ENCODE measurements at regions not wholly inside any gene's neighbourhood (a gene's known extent, or its start where the extent isn't known, plus 50 kb on each side); places are given as distances from the start of the nearest gene placed in this dataset.

GRCh38 chr4:170281027-170281426, 191.3 kb upstream of the AADAT start:
- no peak for TF ChIP-seq CTCF (IDR thresholded peaks at IDR 0.05)
- no peaks in the 10 kb centered on the region for H3K4me1 Mint-ChIP-seq (ENCODE audit: unreplicated experiment)
- no peak overlapping the region for H3K27ac Mint-ChIP-seq (ENCODE audit: unreplicated experiment)
- no peaks in the 10 kb centered on the region for H3K27me3 Mint-ChIP-seq (ENCODE audit: unreplicated experiment)
- no peak overlapping the region for H3K4me3 Mint-ChIP-seq (ENCODE audit: unreplicated experiment)
- H3K36me3 Mint-ChIP-seq (ENCODE audit: unreplicated experiment): no peaks in the 10 kb centered on the region
- DNase-seq (ENCODE audit: extremely low spot score, unreplicated experiment): no peak
- H3K9me3 Mint-ChIP-seq (ENCODE audit: unreplicated experiment): peaks cover 9% of the 10 kb centered on the region

- Mint-ChIP-seq H3K4me3 (ENCODE audit: unreplicated experiment) (no peak overlapping the region), H3K9me3 (ENCODE audit: unreplicated experiment) (peaks cover 9% of the 10 kb centered on the region), H3K36me3 (ENCODE audit: unreplicated experiment) (no peaks in the 10 kb centered on the region), H3K27me3 (ENCODE audit: unreplicated experiment) (no peaks in the 10 kb centered on the region), H3K4me1 (ENCODE audit: unreplicated experiment) (no peaks in the 10 kb centered on the region), H3K27ac (ENCODE audit: unreplicated experiment) (no peak overlapping the region)
- DNase-seq (ENCODE audit: extremely low spot score, unreplicated experiment): no peak
- TF ChIP-seq CTCF (IDR thresholded peaks at IDR 0.05): no peak
These were observed 188.7 kb upstream of the AADAT start for GRCh38 chr4:170278460-170278859.

GRCh38 chr4:170274616-170275015, 184.9 kb upstream of the AADAT start:
- H3K27me3 Mint-ChIP-seq (ENCODE audit: unreplicated experiment): no peaks in the 10 kb centered on the region
- H3K36me3 Mint-ChIP-seq (ENCODE audit: unreplicated experiment): no peaks in the 10 kb centered on the region
- no peak for TF ChIP-seq CTCF (IDR thresholded peaks at IDR 0.05)
- H3K4me3 Mint-ChIP-seq (ENCODE audit: unreplicated experiment): no peak overlapping the region
- no peak overlapping the region for H3K27ac Mint-ChIP-seq (ENCODE audit: unreplicated experiment)
- peaks cover 3% of the 10 kb centered on the region for H3K9me3 Mint-ChIP-seq (ENCODE audit: unreplicated experiment)
- no peaks in the 10 kb centered on the region for H3K4me1 Mint-ChIP-seq (ENCODE audit: unreplicated experiment)
- DNase-seq (ENCODE audit: extremely low spot score, unreplicated experiment): no peak

- DNase-seq (ENCODE audit: extremely low spot score, unreplicated experiment): no peak
- H3K36me3 Mint-ChIP-seq (ENCODE audit: unreplicated experiment): no peaks in the 10 kb centered on the region
- no peaks in the 10 kb centered on the region for H3K4me1 Mint-ChIP-seq (ENCODE audit: unreplicated experiment)
- no peak overlapping the region for H3K27ac Mint-ChIP-seq (ENCODE audit: unreplicated experiment)
- no peaks in the 10 kb centered on the region for H3K27me3 Mint-ChIP-seq (ENCODE audit: unreplicated experiment)
- H3K9me3 Mint-ChIP-seq (ENCODE audit: unreplicated experiment): no peaks in the 10 kb centered on the region
- TF ChIP-seq CTCF (IDR thresholded peaks at IDR 0.05): no peak
- H3K4me3 Mint-ChIP-seq (ENCODE audit: unreplicated experiment): no peak overlapping the region
These were observed 183.2 kb upstream of the AADAT start for GRCh38 chr4:170272959-170273358.

- no peak for DNase-seq (ENCODE audit: extremely low spot score, unreplicated experiment)
- no peak for TF ChIP-seq CTCF (IDR thresholded peaks at IDR 0.05)
- no peaks in the 10 kb centered on the region for H3K9me3 Mint-ChIP-seq (ENCODE audit: unreplicated experiment)
- no peaks in the 10 kb centered on the region for H3K27me3 Mint-ChIP-seq (ENCODE audit: unreplicated experiment)
- no peak overlapping the region for H3K4me3 Mint-ChIP-seq (ENCODE audit: unreplicated experiment)
- no peaks in the 10 kb centered on the region for H3K4me1 Mint-ChIP-seq (ENCODE audit: unreplicated experiment)
- no peaks in the 10 kb centered on the region for H3K36me3 Mint-ChIP-seq (ENCODE audit: unreplicated experiment)
- H3K27ac Mint-ChIP-seq (ENCODE audit: unreplicated experiment): no peak overlapping the region
These were observed 182.0 kb upstream of the AADAT start for GRCh38 chr4:170271723-170272122.
